ENCODE measurements at regions not wholly inside any gene's neighbourhood (a gene's known extent, or its start where the extent isn't known, plus 50 kb on each side); places are given as distances from the start of the nearest gene placed in this dataset.
A peak's percentile ranks its signal among the peaks of the same experiment; 100 is the strongest.

DNA sequence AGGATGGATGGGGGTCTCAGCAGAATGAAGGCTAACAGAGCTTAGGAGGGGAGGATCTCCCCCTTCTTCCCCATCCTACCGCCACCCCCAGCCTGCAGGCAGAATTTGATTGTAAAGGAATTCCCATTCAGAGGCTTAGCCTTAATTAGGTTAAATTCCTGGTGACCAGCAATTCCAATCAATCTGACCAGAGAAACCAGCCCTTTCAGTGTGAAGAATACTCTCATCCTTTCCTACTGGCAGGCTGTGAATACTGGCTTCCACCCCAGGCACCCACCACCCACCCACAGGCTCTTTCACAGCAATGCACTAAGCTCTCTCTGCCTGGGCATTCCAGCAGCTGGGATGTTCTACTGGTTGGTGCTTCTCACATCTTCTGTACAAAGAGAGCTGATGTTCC, 137.9 kb upstream of the LYZL1 start:
- Histone ChIP-seq H3K27me3 (ENCODE audit: control insufficient read depth, insufficient read depth, low read length) (no peaks in the 10 kb centered on the region), H3K9me3 (ENCODE audit: control insufficient read depth, insufficient read depth, low read depth, low read length) (no peaks in the 10 kb centered on the region), H3K27ac (ENCODE audit: low read length) (peak overlapping the region; percentile 71; the same call in 1 of the 2 replicates), H3K4me3 (ENCODE audit: low read depth in 2 of 2, low read length in 2 of 2) (no peak overlapping the region), H3K4me1 (ENCODE audit: control insufficient read depth, insufficient read depth, low read length) (peaks cover 14% of the 10 kb centered on the region), H3K36me3 (ENCODE audit: control insufficient read depth, insufficient read depth, low read length) (no peaks in the 10 kb centered on the region)
- intact Hi-C loops (cut with micrococcal nuclease; ENCODE audit: unreplicated experiment) = no loop called here
- DNase-seq (ENCODE audit: low read depth, low spot score) = no peak
- in situ Hi-C loops (cut with HindIII; ENCODE audit: low pct_unique_long_range_greater_than_20kb, low sequenced_read_pairs) = no loop called here
- TF ChIP-seq TCF7L2 (IDR thresholded peaks at IDR 0.05; ENCODE audit: low read depth, low read length) (no peak), POLR2AphosphoS5 (IDR thresholded peaks at IDR 0.05; ENCODE audit: low read depth, low read length) (no peak), SIN3A (IDR thresholded peaks at IDR 0.05; ENCODE audit: borderline replicate concordance, insufficient read depth, low read depth, low read length) (no peak)
- TF ChIP-seq, protein P1, sequence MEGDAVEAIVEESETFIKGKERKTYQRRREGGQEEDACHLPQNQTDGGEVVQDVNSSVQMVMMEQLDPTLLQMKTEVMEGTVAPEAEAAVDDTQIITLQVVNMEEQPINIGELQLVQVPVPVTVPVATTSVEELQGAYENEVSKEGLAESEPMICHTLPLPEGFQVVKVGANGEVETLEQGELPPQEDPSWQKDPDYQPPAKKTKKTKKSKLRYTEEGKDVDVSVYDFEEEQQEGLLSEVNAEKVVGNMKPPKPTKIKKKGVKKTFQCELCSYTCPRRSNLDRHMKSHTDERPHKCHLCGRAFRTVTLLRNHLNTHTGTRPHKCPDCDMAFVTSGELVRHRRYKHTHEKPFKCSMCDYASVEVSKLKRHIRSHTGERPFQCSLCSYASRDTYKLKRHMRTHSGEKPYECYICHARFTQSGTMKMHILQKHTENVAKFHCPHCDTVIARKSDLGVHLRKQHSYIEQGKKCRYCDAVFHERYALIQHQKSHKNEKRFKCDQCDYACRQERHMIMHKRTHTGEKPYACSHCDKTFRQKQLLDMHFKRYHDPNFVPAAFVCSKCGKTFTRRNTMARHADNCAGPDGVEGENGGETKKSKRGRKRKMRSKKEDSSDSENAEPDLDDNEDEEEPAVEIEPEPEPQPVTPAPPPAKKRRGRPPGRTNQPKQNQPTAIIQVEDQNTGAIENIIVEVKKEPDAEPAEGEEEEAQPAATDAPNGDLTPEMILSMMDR (IDR thresholded peaks at IDR 0.05) = no peak
- TF ChIP-seq, protein P2, sequence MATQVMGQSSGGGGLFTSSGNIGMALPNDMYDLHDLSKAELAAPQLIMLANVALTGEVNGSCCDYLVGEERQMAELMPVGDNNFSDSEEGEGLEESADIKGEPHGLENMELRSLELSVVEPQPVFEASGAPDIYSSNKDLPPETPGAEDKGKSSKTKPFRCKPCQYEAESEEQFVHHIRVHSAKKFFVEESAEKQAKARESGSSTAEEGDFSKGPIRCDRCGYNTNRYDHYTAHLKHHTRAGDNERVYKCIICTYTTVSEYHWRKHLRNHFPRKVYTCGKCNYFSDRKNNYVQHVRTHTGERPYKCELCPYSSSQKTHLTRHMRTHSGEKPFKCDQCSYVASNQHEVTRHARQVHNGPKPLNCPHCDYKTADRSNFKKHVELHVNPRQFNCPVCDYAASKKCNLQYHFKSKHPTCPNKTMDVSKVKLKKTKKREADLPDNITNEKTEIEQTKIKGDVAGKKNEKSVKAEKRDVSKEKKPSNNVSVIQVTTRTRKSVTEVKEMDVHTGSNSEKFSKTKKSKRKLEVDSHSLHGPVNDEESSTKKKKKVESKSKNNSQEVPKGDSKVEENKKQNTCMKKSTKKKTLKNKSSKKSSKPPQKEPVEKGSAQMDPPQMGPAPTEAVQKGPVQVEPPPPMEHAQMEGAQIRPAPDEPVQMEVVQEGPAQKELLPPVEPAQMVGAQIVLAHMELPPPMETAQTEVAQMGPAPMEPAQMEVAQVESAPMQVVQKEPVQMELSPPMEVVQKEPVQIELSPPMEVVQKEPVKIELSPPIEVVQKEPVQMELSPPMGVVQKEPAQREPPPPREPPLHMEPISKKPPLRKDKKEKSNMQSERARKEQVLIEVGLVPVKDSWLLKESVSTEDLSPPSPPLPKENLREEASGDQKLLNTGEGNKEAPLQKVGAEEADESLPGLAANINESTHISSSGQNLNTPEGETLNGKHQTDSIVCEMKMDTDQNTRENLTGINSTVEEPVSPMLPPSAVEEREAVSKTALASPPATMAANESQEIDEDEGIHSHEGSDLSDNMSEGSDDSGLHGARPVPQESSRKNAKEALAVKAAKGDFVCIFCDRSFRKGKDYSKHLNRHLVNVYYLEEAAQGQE (IDR thresholded peaks at IDR 0.05; ENCODE audit: insufficient read depth in 1 of 2, low read depth in 2 of 2, low read length in 1 of 2) = no peak
- no TSS peak for BruUV-seq (replicated peaks)
- CTCF ChIA-PET = no interaction called here
- POLR2A ChIA-PET = no interaction called here
- no peak for ATAC-seq

- no peak overlapping the region for H3K27ac ChIP-seq (ENCODE audit: low read length)
- no peaks in the 10 kb centered on the region for H3K4me1 ChIP-seq (ENCODE audit: control insufficient read depth, insufficient read depth, low read length)
- H3K36me3 ChIP-seq (ENCODE audit: control insufficient read depth, insufficient read depth, low read length) = no peaks in the 10 kb centered on the region
- no peaks in the 10 kb centered on the region for H3K27me3 ChIP-seq (ENCODE audit: control insufficient read depth, insufficient read depth, low read length)
- ChIA-PET POLR2A (no interaction called here), CTCF (no interaction called here)
- no peak for DNase-seq (ENCODE audit: low read depth, low spot score)
- no peaks in the 10 kb centered on the region for H3K9me3 ChIP-seq (ENCODE audit: control insufficient read depth, insufficient read depth, low read depth, low read length)
- in situ Hi-C loops (cut with HindIII; ENCODE audit: low pct_unique_long_range_greater_than_20kb, low sequenced_read_pairs) = no loop called here
- TF ChIP-seq, protein P1 (IDR thresholded peaks at IDR 0.05) = no peak
- no peak for TF ChIP-seq SIN3A (IDR thresholded peaks at IDR 0.05; ENCODE audit: borderline replicate concordance, insufficient read depth, low read depth, low read length)
- no peak for TF ChIP-seq POLR2AphosphoS5 (IDR thresholded peaks at IDR 0.05; ENCODE audit: low read depth, low read length)
- no peak for TF ChIP-seq TCF7L2 (IDR thresholded peaks at IDR 0.05; ENCODE audit: low read depth, low read length)
- TF ChIP-seq, protein P2 (IDR thresholded peaks at IDR 0.05; ENCODE audit: insufficient read depth in 1 of 2, low read depth in 2 of 2, low read length in 1 of 2) = no peak
- BruUV-seq (replicated peaks) = no TSS peak
- no peak overlapping the region for H3K4me3 ChIP-seq (ENCODE audit: low read depth in 2 of 2, low read length in 2 of 2)
- intact Hi-C loops (cut with micrococcal nuclease; ENCODE audit: unreplicated experiment) = no loop called here
- ATAC-seq = no peak
These were observed 131.5 kb upstream of the LYZL1 start for GRCh38 chr10:29157321-29157720.

All from Panc1 (cell line).